ENCODE measurements at regions not wholly inside any gene's neighbourhood (a gene's known extent, or its start where the extent isn't known, plus 50 kb on each side); places are given as distances from the start of the nearest gene placed in this dataset.

DNA sequence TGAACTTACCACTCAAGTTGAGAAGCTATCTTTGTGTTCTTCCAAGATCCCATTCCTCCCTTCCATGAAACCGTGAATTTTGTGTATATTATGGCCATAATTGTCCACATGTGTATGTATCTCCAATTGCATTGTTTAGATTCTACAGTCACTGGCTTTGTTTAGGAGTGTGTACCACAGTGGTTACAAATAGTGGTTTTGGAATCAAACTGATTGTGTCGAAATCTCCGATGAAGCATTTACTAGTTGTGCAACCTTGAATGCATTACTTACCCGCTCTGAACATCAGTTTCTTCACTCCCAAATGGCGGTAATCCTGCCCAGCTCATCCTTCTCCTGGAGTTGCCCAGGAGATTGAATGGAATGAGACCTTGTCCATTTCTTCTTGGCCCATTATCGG lies 145.0 kb upstream of the ZNF32 start:
- H3K4me3 ChIP-seq (ENCODE audit: low read depth, low read length): no peak overlapping the region
- H3K27me3 ChIP-seq (replicated peaks): no peaks in the 10 kb centered on the region
- TF ChIP-seq, protein P1, sequence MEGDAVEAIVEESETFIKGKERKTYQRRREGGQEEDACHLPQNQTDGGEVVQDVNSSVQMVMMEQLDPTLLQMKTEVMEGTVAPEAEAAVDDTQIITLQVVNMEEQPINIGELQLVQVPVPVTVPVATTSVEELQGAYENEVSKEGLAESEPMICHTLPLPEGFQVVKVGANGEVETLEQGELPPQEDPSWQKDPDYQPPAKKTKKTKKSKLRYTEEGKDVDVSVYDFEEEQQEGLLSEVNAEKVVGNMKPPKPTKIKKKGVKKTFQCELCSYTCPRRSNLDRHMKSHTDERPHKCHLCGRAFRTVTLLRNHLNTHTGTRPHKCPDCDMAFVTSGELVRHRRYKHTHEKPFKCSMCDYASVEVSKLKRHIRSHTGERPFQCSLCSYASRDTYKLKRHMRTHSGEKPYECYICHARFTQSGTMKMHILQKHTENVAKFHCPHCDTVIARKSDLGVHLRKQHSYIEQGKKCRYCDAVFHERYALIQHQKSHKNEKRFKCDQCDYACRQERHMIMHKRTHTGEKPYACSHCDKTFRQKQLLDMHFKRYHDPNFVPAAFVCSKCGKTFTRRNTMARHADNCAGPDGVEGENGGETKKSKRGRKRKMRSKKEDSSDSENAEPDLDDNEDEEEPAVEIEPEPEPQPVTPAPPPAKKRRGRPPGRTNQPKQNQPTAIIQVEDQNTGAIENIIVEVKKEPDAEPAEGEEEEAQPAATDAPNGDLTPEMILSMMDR (IDR thresholded peaks at IDR 0.05; ENCODE audit: low read depth, low read length, missing control alignments): no peak
- in situ Hi-C loops (cut with HindIII; ENCODE audit: low pct_ligation_motif_present, low sequenced_read_pairs): no loop called here
- no peaks in the 10 kb centered on the region for H3K36me3 ChIP-seq (replicated peaks)
- no peak for DNase-seq
- no peak overlapping the region for H3K27ac ChIP-seq

DNA sequence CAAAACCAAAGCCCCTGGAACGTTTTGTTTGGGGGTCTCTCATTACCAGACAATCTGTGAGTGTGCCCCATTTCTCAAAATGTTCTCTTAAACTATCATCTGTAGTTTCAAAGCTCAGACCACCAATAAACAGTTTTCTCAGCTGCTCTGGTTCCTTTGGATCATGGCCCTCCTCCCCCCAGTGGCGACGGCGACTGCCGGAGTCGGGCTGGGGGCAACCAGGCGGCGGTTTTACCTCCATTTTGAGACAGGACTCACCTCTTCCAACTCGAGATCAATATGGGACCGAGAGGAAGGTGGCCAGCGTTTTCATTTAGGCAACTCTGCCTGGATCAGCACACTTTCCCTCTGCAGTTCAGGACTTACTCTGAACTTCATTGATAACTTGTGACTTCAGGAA lies 141.5 kb upstream of the ZNF32 start:
- Histone ChIP-seq H3K27me3 (replicated peaks) (no peaks in the 10 kb centered on the region), H3K36me3 (replicated peaks) (no peaks in the 10 kb centered on the region), H3K27ac (no peak overlapping the region), H3K4me3 (ENCODE audit: low read depth, low read length) (no peak overlapping the region)
- no peak for DNase-seq
- TF ChIP-seq, protein P1 (IDR thresholded peaks at IDR 0.05; ENCODE audit: low read depth, low read length, missing control alignments): no peak
- in situ Hi-C loops (cut with HindIII; ENCODE audit: low pct_ligation_motif_present, low sequenced_read_pairs): no loop called here

DNA sequence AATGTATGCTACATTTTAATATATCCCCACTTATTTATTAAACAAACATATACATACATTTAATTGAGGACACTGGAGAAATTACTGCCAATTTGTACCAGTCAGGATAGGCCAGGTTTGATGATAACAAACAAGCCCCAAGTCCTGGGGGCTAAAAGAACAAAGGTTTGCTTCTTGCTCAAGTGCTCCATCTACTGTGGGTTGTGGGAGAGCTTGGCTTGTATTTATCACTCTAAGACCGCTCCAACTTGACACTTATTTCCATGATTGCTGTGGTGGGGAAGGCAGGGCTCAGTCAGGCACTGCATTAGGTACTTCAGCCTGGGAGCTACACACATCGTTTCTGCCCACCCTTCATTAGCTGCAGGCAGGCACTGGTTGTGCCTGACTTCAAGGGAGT lies 136.6 kb upstream of the ZNF32 start:
- in situ Hi-C loops (cut with HindIII; ENCODE audit: low pct_ligation_motif_present, low sequenced_read_pairs): no loop called here
- no peaks in the 10 kb centered on the region for H3K27me3 ChIP-seq (replicated peaks)
- H3K4me3 ChIP-seq (ENCODE audit: low read depth, low read length): no peak overlapping the region
- TF ChIP-seq, protein P1 (IDR thresholded peaks at IDR 0.05; ENCODE audit: low read depth, low read length, missing control alignments): peak; percentile 31
- H3K36me3 ChIP-seq (replicated peaks): no peaks in the 10 kb centered on the region
- DNase-seq: no peak
- no peak overlapping the region for H3K27ac ChIP-seq

DNA sequence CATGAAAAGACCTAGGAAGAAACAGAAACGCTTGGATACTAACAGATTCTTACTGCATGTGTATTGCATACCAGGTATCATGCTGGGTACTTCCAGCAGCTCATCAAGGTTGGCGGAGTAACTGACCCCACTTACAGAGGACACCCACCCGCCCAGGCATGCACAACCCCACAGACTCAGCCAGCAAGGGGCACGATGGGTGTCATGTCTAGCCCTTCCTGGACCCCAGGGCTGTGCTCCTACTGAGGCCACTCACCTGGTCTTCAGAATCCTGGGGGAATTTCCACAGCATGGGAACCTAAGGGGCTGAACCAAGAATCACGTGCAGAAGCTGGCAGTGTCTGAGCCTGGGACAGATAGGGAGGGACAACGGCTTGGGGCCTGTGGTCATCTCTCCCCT lies 134.1 kb upstream of the ZNF32 start:
- Histone ChIP-seq H3K27me3 (replicated peaks) (no peaks in the 10 kb centered on the region), H3K4me3 (ENCODE audit: low read depth, low read length) (no peak overlapping the region), H3K36me3 (replicated peaks) (no peaks in the 10 kb centered on the region), H3K27ac (no peak overlapping the region)
- no peak for DNase-seq
- in situ Hi-C loops (cut with HindIII; ENCODE audit: low pct_ligation_motif_present, low sequenced_read_pairs): no loop called here
- TF ChIP-seq, protein P1 (IDR thresholded peaks at IDR 0.05; ENCODE audit: low read depth, low read length, missing control alignments): no peak

DNA sequence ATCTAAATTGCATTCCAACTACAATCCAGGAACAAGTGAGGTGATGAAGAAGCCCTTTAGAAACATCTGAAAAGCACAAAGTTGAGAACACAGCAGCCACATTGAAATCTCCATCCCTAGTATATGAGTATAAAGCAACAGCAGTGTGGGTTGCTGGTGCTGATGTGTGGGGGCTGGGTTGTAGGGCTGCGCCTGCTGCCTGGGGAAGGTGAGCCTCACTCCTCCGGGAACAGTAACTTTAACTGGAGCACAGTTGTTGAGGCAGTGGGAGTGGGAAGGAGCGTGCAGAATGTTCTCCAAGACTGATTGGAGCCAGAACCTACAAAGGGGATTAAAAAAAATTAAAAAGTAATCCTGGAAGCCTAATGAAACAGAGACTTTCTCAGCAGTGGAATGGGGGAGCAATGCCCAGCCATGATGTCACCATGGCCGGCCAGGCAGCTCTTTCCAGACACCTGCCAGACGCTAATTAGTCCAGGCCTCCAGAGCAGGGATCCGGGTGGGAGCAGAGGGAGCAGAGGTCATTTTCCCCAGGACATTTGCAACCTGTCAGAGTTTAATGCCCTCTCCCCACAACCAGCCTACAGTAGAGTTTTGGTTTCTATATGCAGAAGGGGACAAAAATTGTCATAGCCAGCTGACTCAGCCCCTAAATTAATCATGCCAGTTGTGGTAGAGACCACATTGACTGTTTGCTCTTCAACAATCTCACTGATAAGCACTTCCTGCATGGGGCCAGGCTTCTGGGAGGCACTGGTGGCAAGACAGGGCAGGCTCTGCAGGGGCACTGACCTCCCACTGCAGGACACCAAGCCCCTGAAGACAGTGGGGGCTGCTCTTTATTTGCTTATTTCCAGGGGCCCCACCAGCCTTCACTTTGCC lies 133.0 kb upstream of the ZNF32 start:
- TF ChIP-seq, protein P1 (IDR thresholded peaks at IDR 0.05; ENCODE audit: low read depth, low read length, missing control alignments): no peak
- H3K4me3 ChIP-seq (ENCODE audit: low read depth, low read length): no peak overlapping the region
- no peaks in the 10 kb centered on the region for H3K27me3 ChIP-seq (replicated peaks)
- H3K36me3 ChIP-seq (replicated peaks): no peaks in the 10 kb centered on the region
- DNase-seq: peak; percentile 18
- H3K27ac ChIP-seq: no peak overlapping the region
- in situ Hi-C loops (cut with HindIII; ENCODE audit: low pct_ligation_motif_present, low sequenced_read_pairs): no loop called here

DNA sequence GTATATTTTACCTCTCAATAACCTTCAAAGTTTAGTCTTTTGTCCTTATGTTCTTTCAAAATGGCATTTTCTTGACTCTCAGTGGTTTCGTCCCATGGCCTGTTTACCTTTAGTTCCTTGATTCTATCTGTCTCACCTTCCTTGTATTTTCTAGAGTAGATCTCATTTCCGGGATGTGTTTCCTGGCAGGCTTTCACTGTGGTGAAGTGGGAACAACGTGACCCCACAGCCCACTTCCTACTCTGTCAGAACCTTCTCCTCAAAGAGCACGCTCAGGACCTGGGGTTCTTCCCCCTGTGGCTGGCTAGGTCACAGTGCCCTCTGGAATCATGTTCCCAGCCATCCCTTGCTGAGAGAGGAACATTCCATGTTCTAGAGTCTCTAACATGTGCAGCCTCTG lies 129.9 kb upstream of the ZNF32 start:
- TF ChIP-seq, protein P1 (IDR thresholded peaks at IDR 0.05; ENCODE audit: low read depth, low read length, missing control alignments): no peak
- DNase-seq: no peak
- Histone ChIP-seq H3K4me3 (ENCODE audit: low read depth, low read length) (no peak overlapping the region), H3K27me3 (replicated peaks) (no peaks in the 10 kb centered on the region), H3K27ac (no peak overlapping the region), H3K36me3 (replicated peaks) (no peaks in the 10 kb centered on the region)
- in situ Hi-C loops (cut with HindIII; ENCODE audit: low pct_ligation_motif_present, low sequenced_read_pairs): no loop called here

All from brain microvascular endothelial cell (primary cell).